Neural cell (in vitro differentiated cells): ENCODE measurements at regions not wholly inside any gene's neighbourhood (a gene's known extent, or its start where the extent isn't known, plus 50 kb on each side); places are given as distances from the start of the nearest gene placed in this dataset.

Experiments used
- H2AFZ ChIP-seq: fragments of 200-600, 300-800 bp; sonication (generic), shearing (Covaris generic); 2 replicates; pipeline ENCODE4 v1.6.0; 2014; ENCODE audit warnings: low read depth, mild to moderate bottlenecking, antibody characterized with exemption, low read length, moderate library complexity
- H3F3A ChIP-seq: fragments of 200-600 bp; shearing (Covaris generic); 2 replicates; pipeline ENCODE4 v1.6.1; 2016; ENCODE audit warnings: mild to moderate bottlenecking, moderate library complexity, mixed read lengths, antibody characterized with exemption, low read length; ENCODE audit not compliant: insufficient read depth, poor library complexity, severe bottlenecking
- H3K27ac ChIP-seq: fragments of 200-600, 300-800 bp; sonication (generic), shearing (Covaris generic); 2 replicates; pipeline ENCODE4 v1.5.1; 2014; ENCODE audit warnings: mild to moderate bottlenecking, low read length, moderate library complexity
- H3K27me3 ChIP-seq: fragments of 300-800, 200-600 bp; sonication (generic), shearing (Covaris generic); 2 replicates; pipeline ENCODE4 v1.6.0; 2014; ENCODE audit warnings: mild to moderate bottlenecking, low read depth, low read length, moderate library complexity; ENCODE audit not compliant: insufficient read depth
- H3K36me3 ChIP-seq: fragments of 300-800, 200-600 bp; sonication (generic), shearing (Covaris generic); 2 replicates; pipeline ENCODE4 v1.5.1; 2014; ENCODE audit warnings: mild to moderate bottlenecking, antibody characterized with exemption, low read length, moderate library complexity; ENCODE audit not compliant: insufficient read depth
- H3K4me2 ChIP-seq: fragments of 300-800, 200-600 bp; sonication (generic), shearing (Covaris generic); 2 replicates; pipeline ENCODE4 v1.6.0; 2014; ENCODE audit warnings: mild to moderate bottlenecking, low read length
- H3K4me3 ChIP-seq: fragments of 300-800, 200-600 bp; sonication (generic), shearing (Covaris generic); 2 replicates; pipeline ENCODE4 v1.5.1; 2014; ENCODE audit warnings: mild to moderate bottlenecking, low read length, moderate library complexity
- H3K79me2 ChIP-seq: fragments of 200-600 bp; shearing (Covaris generic); replicated peaks from 2 replicates; pipeline ENCODE4 v1.6.0; 2014; ENCODE audit warnings: mild to moderate bottlenecking, low read length, moderate library complexity; ENCODE audit not compliant: insufficient read depth
- H3K9ac ChIP-seq: fragments of 300-800, 200-600 bp; sonication (generic), shearing (Covaris generic); 2 replicates; pipeline ENCODE4 v1.6.1; 2016; ENCODE audit warnings: mild to moderate bottlenecking, low read length, mixed read lengths
- H3K9me2 ChIP-seq: fragments of 200-600 bp; shearing (Covaris generic); 2 replicates; pipeline ENCODE4 v1.6.1; 2016; ENCODE audit warnings: mild to moderate bottlenecking, low read length, mixed read lengths; ENCODE audit not compliant: insufficient read depth
- H3K9me3 ChIP-seq: fragments of 200-600, 300-800 bp; sonication (generic), shearing (Covaris generic); 2 replicates; pipeline ENCODE4 v1.6.1; 2016; ENCODE audit warnings: mild to moderate bottlenecking, mixed run types, low read length, moderate library complexity, mixed read lengths
- H4K20me1 ChIP-seq: fragments of 200-600 bp; shearing (Covaris generic); 2 replicates; pipeline ENCODE4 v1.6.1; 2016; ENCODE audit warnings: mild to moderate bottlenecking, mixed run types; ENCODE audit not compliant: insufficient read depth
- CTCF ChIP-seq: fragments of 450-650 bp; IDR thresholded peaks from 2 replicates; pipeline ENCODE4 v1.5.1; 2014; ENCODE audit warnings: antibody characterized with exemption, mild to moderate bottlenecking, moderate library complexity; ENCODE audit not compliant: poor library complexity, severe bottlenecking
- EP300 ChIP-seq: fragments of 450-650 bp; conservative IDR thresholded peaks from 2 replicates; pipeline ENCODE4 v1.6.1; 2014; ENCODE audit warnings: antibody characterized with exemption, mild to moderate bottlenecking, moderate library complexity; ENCODE audit not compliant: poor library complexity, severe bottlenecking
- EZH2 ChIP-seq: fragments of 200-600, 300-800 bp; shearing (Covaris generic), sonication (generic); IDR thresholded peaks from 2 replicates; pipeline ENCODE4 v1.6.1; 2014; ENCODE audit warnings: antibody characterized with exemption, low read length, borderline replicate concordance, mild to moderate bottlenecking; ENCODE audit not compliant: insufficient read depth, poor library complexity, severe bottlenecking
- MXI1 ChIP-seq: fragments of 450-650 bp; conservative IDR thresholded peaks from 2 replicates; pipeline ENCODE4 v1.6.1; 2014; ENCODE audit warnings: antibody characterized with exemption, mild to moderate bottlenecking; ENCODE audit not compliant: poor library complexity, severe bottlenecking
- POLR2AphosphoS5 ChIP-seq: IDR thresholded peaks from 2 replicates; pipeline ENCODE4 v1.6.1; 2012
- RAD21 ChIP-seq: fragments of 450-650 bp; conservative IDR thresholded peaks from 2 replicates; pipeline ENCODE4 v1.6.1; 2014; ENCODE audit warnings: antibody characterized with exemption, mild to moderate bottlenecking, moderate library complexity
- REST ChIP-seq: IDR thresholded peaks from 2 replicates; pipeline ENCODE4 v1.6.1; 2012; ENCODE audit warnings: borderline replicate concordance
- SMC3 ChIP-seq: fragments of 450-650 bp; conservative IDR thresholded peaks from 2 replicates; pipeline ENCODE4 v1.6.1; 2014; ENCODE audit warnings: antibody characterized with exemption, mild to moderate bottlenecking, moderate library complexity; ENCODE audit not compliant: poor library complexity
- TAF1 ChIP-seq: IDR thresholded peaks from 2 replicates; pipeline ENCODE4 v1.6.1; 2012; ENCODE audit warnings: low read depth

- Histone ChIP-seq H3K4me2 (no peak overlapping the region), H3K36me3 (no peaks in the 10 kb centered on the region), H4K20me1 (no peaks in the 10 kb centered on the region), H3F3A (no peaks in the 10 kb centered on the region), H3K27ac (no peak overlapping the region), H2AFZ (no peak overlapping the region), H3K79me2 (no peaks in the 10 kb centered on the region), H3K9ac (no peak overlapping the region), H3K4me3 (no peak overlapping the region), H3K9me3 (no peaks in the 10 kb centered on the region), H3K9me2 (no peaks in the 10 kb centered on the region), H3K27me3 (no peaks in the 10 kb centered on the region)
- TF ChIP-seq POLR2AphosphoS5 = no peak
- no peak for TF ChIP-seq SMC3
- no peak for TF ChIP-seq EP300
- TF ChIP-seq REST = no peak
- TF ChIP-seq EZH2 = no peak
- no peak for TF ChIP-seq TAF1
- no peak for TF ChIP-seq CTCF
- TF ChIP-seq RAD21 = no peak
- TF ChIP-seq MXI1 = no peak
These were observed 146.9 kb downstream of the RWDD3 start for GRCh38 chr1:95380909-95381308.

- Histone ChIP-seq H3K9ac (no peak overlapping the region), H2AFZ (no peak overlapping the region), H3K79me2 (no peaks in the 10 kb centered on the region), H3K36me3 (no peaks in the 10 kb centered on the region), H3K9me2 (no peaks in the 10 kb centered on the region), H3K27me3 (no peaks in the 10 kb centered on the region), H3K27ac (no peak overlapping the region), H4K20me1 (no peaks in the 10 kb centered on the region), H3K9me3 (no peaks in the 10 kb centered on the region), H3F3A (no peaks in the 10 kb centered on the region), H3K4me3 (no peak overlapping the region), H3K4me2 (no peak overlapping the region)
- TF ChIP-seq POLR2AphosphoS5 = no peak
- no peak for TF ChIP-seq CTCF
- TF ChIP-seq SMC3 = no peak
- no peak for TF ChIP-seq EP300
- TF ChIP-seq MXI1 = no peak
- TF ChIP-seq REST = no peak
- TF ChIP-seq RAD21 = no peak
These were observed 148.2 kb downstream of the RWDD3 start for GRCh38 chr1:95382000-95382786.
